Left cardiac atrium (tissue), 4 donors: ENCODE measurements at regions not wholly inside any gene's neighbourhood (a gene's known extent, or its start where the extent isn't known, plus 50 kb on each side); places are given as distances from the start of the nearest gene placed in this dataset.
"Not testable (repeated sequence)": the region's sequence is repeated elsewhere in the genome, so short reads cannot be mapped to it uniquely, and the experiment has no call there.

ENCODE experiments used
- ATAC-seq, 2 donors: fragments of 200-7000 bp; cut with Tn5 transposase; one replicate each; pipeline ENCODE4 v1.9.1; 2020; ENCODE audit warnings: mild to moderate bottlenecking in 2 of 2, moderate library complexity in 2 of 2
- DNase-seq: peaks from one replicate; pipeline ENCODE4 v3.0.0-alpha.2; 2020
- intact Hi-C, 2 donors: fragments of 100-400 bp; cut with DNase I; formaldehyde crosslinking; loops; one replicate each; pipeline versions ENCODE4 v1.14.1 to v1.15.1; 2022 to 2023
- donor health status: DM: no; HTN: yes; CAD: no.
- donor health status: DM: no; HTN: yes; CAD: no; lungs with severe emphysema.
- donor health status: DM: yes; HTN: yes; CAD: no.
- donor health status: Dilated cardiomyopathy.

DNA sequence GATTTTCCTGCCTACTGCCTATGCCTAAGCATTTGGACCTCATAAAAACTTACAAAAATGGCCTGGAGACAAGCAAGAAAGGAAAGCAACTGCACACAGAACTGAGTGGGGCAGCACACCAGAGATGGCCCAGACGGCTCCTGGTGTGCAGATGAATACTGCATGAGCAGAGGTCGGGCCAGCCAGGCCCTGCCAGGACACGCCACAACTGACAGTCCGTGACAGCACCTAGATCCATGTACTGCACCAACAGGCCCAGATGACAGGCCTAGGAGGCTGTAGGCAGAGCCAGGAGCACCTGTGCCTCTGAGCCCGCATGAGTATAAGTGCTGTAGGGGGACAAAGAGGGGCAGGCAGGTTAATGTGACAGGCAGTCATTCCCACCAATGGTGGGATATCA lies 160.2 kb downstream of the IGLL1 start:
- ATAC-seq: no peak
- no peak for DNase-seq
- intact Hi-C loops: no loop called here

- ATAC-seq: no peak
- DNase-seq: no peak
- intact Hi-C loops: no loop called here
Observed at GRCh38 chr22:23419171-23419570, 160.9 kb downstream of the IGLL1 start.

DNA sequence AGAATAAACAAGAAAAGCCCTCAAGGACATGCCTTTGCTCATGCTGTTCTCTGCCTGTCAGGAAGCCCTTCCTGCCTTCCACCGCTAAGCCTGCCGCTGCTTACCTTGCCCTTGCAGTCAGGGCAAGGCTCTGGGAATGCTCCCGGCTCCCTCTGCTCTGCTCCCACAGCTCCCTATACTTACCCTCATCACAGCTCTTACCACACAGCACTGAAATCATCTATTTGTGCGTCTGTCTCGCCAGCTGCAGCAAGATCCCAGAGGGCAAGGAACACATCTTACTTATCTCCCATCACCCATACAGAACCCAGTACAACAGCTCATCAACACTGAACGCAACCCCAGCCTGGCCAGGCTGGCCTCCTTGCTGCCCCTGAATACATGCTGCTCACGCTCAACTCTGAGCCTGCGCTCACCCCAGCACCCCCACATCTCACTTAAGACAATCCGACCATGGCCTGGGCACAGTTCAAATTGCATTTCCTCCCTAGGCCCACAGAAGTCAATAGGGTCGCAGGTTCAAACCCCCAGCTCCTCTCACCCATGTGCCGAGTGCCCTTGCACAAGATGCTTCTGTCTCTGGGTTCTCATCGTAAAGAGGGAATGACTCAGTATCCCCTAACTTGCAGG lies 161.8 kb downstream of the IGLL1 start:
- no peak for ATAC-seq
- DNase-seq: no peak
- intact Hi-C loops: no loop called here

DNA sequence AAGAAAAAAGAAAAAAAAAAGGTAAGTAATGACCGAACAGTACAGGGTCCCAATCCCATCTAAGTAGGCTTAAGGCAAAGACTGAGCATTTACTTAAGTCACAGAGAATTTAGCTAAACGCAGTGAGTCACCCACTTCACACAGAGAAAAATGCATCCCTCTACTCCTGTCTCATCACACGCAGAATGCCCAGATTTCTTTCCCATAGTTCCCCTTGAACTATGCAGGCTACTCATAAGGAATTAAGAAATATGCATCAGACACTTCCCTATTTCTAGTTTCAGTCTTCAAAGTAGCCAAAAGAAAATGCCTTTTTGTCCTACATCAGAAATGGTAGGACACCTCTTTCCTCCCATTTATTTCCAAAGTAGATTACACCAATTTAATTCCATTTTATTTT lies 162.8 kb downstream of the IGLL1 start:
- DNase-seq, intact Hi-C loops, ATAC-seq: not testable (repeated sequence)

GRCh38 chr22:23416169-23416690 lies 163.9 kb downstream of the IGLL1 start:
- DNase-seq, ATAC-seq, intact Hi-C loops: not testable (repeated sequence)

GRCh38 chr22:23415490-23415851 lies 164.6 kb downstream of the IGLL1 start:
- DNase-seq (no peak), ATAC-seq (no peak)
- intact Hi-C loops: no loop called here

- DNase-seq (no peak), ATAC-seq (no peak)
- intact Hi-C loops: no loop called here
Observed at GRCh38 chr22:23414727-23415489, 165.2 kb downstream of the IGLL1 start.

DNA sequence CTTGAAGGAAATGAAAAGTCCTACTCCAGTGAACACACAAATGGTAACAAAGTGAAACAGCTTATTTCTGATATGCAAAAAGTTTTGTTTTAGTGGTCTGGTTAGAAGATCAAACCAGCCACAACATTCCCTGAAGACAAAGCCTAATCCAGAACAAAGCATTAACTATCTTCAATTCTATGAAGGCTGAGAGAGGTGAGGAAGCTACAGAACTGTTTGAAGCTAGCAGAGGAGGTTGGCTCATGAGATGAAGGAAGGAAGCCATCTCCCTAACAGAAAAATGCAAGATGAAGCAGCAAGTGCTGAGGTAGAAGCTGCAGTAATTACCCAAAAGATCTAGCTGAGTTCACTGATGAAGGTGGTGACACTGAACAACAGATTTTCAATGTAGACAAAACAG lies 168.4 kb downstream of the IGLL1 start:
- DNase-seq: no peak
- ATAC-seq: no peak
- intact Hi-C loops: no loop called here

DNA sequence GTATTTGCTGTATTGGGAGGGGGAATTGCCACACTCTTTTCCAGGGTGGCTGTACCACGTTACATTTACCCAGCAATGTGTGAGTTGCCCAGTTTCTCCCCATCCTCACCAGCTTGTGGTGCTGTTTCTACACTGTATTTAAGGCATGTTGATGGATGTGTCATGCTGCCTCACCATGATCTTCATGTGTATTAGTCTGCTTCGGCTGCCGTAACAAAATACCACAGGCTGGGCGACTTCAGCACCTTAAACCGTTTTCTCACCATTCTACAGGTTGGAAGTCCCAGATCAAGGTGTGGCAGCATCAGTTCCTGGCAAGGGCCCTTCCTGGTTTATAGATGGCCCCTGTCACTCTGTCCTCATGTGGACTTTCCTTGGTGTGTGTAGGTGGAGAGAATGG lies 169.7 kb downstream of the IGLL1 start:
- intact Hi-C loops: no loop called here
- DNase-seq: no peak
- ATAC-seq: no peak

DNA sequence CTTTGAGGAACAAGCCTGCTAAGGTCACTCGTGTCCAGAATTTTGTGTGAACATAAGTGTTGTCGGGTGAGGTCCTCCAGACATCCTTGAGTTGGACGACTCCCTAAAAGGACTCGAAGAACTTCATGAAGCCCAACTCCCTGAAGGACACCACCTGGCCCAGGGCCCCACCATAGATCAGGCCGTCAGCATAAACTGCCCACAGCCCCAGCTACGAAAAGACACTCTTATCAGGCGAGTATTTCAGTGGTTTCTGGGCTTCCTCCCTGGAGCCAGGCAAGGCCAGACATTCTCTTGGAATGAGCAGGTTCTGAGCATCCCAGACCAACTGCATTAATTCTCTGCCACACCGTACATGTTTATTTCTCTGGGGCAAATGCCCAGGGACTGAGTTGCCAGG lies 170.1 kb downstream of the IGLL1 start:
- intact Hi-C loops: no loop called here
- no peak for DNase-seq
- no peak for ATAC-seq

DNA sequence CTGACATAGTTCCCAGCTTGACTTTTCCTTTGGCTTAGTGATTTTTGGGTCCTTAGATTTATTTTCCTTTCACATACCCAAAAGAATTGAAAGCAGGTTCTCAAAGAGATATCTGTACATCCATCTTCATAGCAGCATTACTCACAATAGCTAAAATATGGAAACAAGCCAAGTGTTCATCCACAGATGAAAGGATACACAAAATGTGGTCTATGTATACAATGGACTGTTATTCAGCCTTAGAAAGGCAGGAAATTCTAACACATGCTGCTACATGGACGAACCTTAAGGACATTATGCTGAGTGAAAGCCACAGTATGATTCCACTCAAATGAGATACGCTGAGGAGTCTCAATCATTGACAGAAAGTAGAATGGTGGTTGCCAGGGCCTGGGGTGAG lies 171.8 kb downstream of the IGLL1 start:
- no peak for DNase-seq
- intact Hi-C loops: no loop called here
- ATAC-seq: no peak

DNA sequence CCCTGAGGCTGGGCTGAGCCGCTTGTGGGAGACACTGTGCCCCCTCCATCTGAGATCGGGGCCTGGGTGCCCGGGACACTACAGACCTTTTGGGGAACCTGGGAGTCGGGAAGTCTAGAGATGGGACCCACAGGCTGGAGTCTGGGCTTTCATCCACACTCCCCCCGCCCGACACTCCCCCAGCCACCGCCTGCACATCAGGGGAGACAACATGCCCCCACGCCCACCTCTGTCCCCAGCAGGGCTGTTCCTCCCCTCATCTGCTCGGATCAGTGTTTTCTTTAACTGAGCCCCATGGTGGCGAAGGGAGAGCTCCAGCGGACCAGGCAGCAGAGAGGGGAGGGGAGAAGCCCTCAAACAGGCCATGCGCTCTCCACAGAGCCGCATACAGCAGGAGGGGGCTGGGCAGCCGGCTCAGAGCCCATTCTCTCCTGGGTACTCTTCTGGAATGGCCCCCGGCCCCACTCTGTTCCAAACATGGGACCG lies 174.7 kb downstream of the IGLL1 start:
- ATAC-seq (no peak), DNase-seq (no peak)
- intact Hi-C loops: no loop called here

DNA sequence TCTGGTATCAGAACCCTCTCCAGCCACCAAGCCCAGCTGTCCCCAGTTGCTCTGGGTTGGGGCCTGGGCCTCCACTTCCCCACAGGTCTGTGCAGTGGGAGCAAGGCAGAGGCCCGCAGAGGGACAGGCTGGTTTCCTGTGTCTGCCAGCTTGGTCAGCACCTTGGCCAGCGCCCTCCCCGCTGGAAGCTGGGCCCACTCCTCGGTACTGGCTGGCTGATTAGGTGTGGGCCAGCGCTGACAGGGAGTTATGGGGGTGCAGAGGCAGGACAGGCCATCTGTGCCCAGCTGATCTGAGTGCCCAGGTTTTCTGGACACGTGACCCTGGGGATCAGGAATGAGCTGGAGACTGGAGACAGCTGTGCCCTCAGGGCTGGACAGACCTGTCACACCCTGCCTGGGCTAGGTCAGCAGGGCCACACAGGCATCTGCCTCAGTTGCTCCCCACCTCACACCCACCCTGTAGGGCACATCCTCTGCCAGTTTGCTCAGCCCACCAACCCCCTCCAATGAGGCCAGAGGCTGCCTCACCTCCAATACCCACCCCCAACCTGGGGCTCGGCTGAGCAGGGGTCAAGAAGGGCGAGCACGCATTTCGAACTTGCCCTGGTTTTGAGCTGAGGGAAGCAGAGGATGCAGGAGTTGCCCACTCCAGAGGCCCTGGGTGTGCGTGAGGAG lies 175.3 kb downstream of the IGLL1 start:
- peak; percentile 11 to 64 for ATAC-seq
- intact Hi-C loops: loop anchor here in 1 of 2 donors (5.0 kb wide), 1 partner anchor 132 kb away; no protein-coding TSS in a partner anchor
- DNase-seq: no peak

DNA sequence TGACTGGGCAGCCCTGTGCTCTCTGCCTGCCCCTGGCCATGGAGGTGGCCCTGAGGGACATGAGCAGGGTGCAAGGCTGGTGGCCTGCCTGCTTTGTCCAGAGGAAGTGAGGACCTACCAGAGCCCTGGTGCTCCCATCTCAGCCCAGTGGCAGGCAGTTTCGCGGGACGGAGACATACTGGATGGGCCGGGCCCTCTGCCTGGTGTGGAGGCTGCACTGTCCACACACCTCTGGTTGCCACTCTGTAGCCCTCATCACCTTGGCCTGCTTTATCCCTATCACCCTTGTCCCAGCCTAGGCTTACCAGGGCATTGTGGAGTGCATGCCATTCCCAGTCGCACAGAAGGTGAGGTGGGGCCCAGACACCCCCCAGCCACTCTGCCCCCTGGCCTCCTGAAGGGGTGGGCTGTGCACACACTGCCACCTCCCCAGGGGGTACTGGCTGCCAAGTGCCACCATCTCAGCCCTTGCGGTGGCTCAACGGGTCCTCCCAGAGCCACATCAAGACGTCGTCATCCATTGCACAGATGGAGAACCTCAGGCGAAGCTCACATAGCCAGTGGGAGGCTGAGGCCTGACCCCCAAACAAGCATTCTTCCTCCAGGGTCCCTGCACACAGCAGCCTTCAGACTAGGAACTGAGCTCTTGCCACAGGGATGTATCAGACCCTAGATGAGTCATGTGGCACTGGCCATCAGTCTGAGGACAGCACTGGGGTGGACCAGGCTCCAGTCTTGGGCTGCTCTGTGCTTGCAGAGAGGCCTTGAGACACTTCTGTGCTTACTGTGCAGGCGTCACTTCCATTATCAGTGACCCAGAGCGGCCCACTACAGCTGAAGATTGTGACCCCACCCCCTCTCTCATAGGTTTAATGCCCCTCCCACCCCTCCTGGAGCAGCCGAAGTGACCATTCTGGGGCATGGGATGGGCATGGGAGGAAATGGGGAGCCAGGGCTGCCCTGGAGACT lies 176.1 kb downstream of the IGLL1 start:
- ATAC-seq (no peak), DNase-seq (no peak)
- intact Hi-C loops: loop anchor here in 1 of 2 donors (5.0 kb wide), 1 partner anchor 133 kb away; no protein-coding TSS in a partner anchor

GRCh38 chr22:23403152-23403719 lies 176.9 kb downstream of the IGLL1 start:
- no peak for DNase-seq
- intact Hi-C loops: loop anchor here in 1 of 2 donors (5.0 kb wide), 1 partner anchor 134 kb away; no protein-coding TSS in a partner anchor
- ATAC-seq: no peak

GRCh38 chr22:23402275-23403151 lies 177.6 kb downstream of the IGLL1 start:
- peak; percentile 47 to 84 for ATAC-seq
- DNase-seq: peak; percentile 64
- intact Hi-C loops: loop anchor here in 1 of 2 donors (5.0 kb wide), 1 partner anchor 135 kb away; no protein-coding TSS in a partner anchor

DNA sequence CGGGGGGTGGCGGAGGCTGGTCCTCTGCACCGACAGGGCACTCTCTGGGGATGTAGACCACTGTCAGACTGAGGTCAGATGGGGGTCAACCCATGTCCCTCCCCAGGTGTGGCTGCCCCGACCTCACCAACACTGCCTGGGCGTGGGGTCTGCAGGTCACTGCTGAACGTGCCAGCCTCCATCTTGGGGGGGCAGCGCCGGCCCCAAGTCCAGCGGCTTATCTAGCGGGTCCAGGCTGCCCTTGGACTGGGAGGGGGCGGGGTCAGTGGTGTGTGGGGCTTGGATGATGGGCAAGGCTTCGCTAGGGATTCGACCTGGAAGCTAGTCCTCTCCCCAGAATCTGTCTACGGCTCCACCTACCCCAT lies 178.2 kb downstream of the IGLL1 start:
- DNase-seq (no peak), ATAC-seq (peak in 1 of 2 donors; percentile 5)
- intact Hi-C loops: loop anchor here in 1 of 2 donors (5.0 kb wide), 1 partner anchor 135 kb away; no protein-coding TSS in a partner anchor
